Activated naive CD4-positive, alpha-beta T cell treated with anti-CD3 and anti-CD28 coated beads, Interleukin-2, amount 50 U/mL, for 24 hours (primary cell): ENCODE measurements at regions not wholly inside any gene's neighbourhood (a gene's known extent, or its start where the extent isn't known, plus 50 kb on each side); places are given as distances from the start of the nearest gene placed in this dataset.
"Not testable (repeated sequence)": the region's sequence is repeated elsewhere in the genome, so short reads cannot be mapped to it uniquely, and the experiment has no call there.

ENCODE experiments used
- H3K27ac Mint-ChIP-seq: one replicate; pipeline ENCODE4 v1.8.0; 2021; ENCODE audit warnings: mild to moderate bottlenecking, mixed read lengths
- H3K27me3 Mint-ChIP-seq: one replicate; pipeline ENCODE4 v1.8.0; 2021; ENCODE audit warnings: mixed read lengths
- H3K36me3 Mint-ChIP-seq: one replicate; pipeline ENCODE4 v1.8.0; 2021; ENCODE audit warnings: mixed read lengths
- H3K4me1 Mint-ChIP-seq: one replicate; pipeline ENCODE4 v1.8.0; 2021; ENCODE audit warnings: mixed read lengths
- H3K4me3 Mint-ChIP-seq: one replicate; pipeline ENCODE4 v1.8.0; 2021; ENCODE audit warnings: mild to moderate bottlenecking, mixed read lengths
- H3K9me3 Mint-ChIP-seq: one replicate; pipeline ENCODE4 v1.8.0; 2021; ENCODE audit warnings: mixed read lengths

DNA sequence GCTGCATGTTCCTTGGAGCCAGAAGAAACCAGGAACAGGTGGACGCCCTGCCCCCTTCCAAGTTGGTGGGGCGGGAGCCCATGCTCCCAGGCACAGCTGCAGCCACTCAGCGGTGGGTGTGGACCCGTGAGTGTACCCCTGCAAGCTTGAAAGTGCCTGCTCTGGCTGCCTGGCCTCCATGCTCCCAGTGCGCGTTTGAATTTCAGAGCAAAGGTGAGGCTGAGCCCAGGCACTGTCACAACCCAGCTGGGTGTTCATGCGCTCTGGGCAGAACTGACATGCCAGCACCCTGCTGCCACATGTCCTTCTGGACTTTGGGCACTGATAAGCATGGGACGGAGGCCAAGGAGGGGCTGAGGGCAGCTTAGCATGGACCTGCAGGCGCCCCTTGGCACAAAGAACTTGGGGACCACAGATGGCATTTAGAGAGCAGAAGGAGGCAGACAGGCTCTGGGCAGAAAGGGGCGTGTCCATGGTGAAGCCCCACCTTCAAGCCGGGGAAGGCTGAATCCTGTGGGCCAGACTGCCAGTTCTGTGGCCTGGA, 402.0 kb upstream of the NRG3 start:
- Mint-ChIP-seq H3K36me3 (no peaks in the 10 kb centered on the region), H3K27me3 (peaks cover 4% of the 10 kb centered on the region), H3K4me1 (no peaks in the 10 kb centered on the region), H3K9me3 (no peaks in the 10 kb centered on the region), H3K27ac (no peak overlapping the region), H3K4me3 (no peak overlapping the region)

DNA sequence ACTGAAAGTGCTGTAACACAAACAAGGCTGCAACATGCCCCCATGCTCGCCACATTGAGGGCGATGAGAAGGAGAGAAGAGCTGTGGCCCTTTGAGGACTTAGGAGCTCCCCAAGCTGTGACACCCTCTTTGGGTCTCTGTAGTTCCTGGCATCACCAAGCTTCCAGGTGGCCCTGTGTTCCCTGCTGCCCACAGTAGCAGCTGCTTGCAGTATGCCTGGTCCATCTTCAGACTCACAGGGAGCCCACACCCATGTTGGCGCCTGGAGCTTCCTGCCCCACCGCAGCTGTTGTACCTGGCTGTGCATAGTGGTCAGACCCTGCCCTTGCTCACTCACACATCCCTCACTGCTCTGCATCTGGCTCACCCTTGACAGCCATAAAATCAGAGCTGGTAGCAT, 401.2 kb upstream of the NRG3 start:
- H3K36me3 Mint-ChIP-seq: no peaks in the 10 kb centered on the region
- H3K4me3 Mint-ChIP-seq: no peak overlapping the region
- H3K27me3 Mint-ChIP-seq: peaks cover 4% of the 10 kb centered on the region
- H3K9me3 Mint-ChIP-seq: no peaks in the 10 kb centered on the region
- H3K4me1 Mint-ChIP-seq: no peaks in the 10 kb centered on the region
- H3K27ac Mint-ChIP-seq: no peak overlapping the region

DNA sequence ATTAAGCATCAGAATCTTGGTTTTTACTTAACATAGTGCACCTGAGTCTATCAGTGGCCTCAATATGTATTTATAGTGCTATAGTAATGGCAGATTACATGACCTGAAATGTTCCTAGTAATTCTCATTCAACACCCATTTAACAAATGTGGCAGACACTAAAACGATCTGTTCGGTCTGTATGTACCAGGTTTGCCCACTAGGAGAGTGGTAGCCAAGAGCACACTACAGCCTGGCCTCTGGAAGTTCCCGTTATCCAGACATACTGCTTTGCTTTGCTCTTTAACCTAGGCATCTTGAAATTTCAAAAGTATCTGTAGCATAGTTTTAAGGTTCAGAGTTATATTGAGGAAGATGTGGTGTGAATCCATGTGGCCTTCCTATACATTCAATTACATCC, 395.7 kb upstream of the NRG3 start:
- Mint-ChIP-seq H3K4me1 (no peaks in the 10 kb centered on the region), H3K27ac (no peak overlapping the region), H3K27me3 (no peaks in the 10 kb centered on the region), H3K36me3 (no peaks in the 10 kb centered on the region), H3K4me3 (no peak overlapping the region), H3K9me3 (no peaks in the 10 kb centered on the region)

DNA sequence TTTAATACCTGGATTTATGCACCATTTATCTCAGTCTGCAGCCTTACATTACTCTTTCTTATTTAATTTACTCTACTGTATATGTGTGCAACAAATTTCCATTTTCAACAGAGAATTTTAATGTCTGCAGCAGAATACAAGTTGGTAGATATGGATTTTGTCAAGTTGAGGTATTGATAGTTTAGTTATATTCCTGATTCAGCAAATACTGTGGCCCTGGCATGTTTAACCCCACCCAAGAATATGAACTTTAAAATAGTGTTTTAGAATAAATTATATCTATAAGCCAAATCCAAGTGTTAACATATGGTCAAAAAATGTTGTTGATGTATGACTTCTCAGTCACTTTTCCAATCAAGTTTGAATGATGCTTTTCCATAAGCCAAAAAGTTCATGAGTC, 378.4 kb upstream of the NRG3 start:
- H3K36me3 Mint-ChIP-seq: peaks cover 2% of the 10 kb centered on the region
- peaks cover 2% of the 10 kb centered on the region for H3K27me3 Mint-ChIP-seq
- H3K9me3 Mint-ChIP-seq: no peaks in the 10 kb centered on the region
- no peaks in the 10 kb centered on the region for H3K4me1 Mint-ChIP-seq
- no peak overlapping the region for H3K4me3 Mint-ChIP-seq
- no peak overlapping the region for H3K27ac Mint-ChIP-seq

DNA sequence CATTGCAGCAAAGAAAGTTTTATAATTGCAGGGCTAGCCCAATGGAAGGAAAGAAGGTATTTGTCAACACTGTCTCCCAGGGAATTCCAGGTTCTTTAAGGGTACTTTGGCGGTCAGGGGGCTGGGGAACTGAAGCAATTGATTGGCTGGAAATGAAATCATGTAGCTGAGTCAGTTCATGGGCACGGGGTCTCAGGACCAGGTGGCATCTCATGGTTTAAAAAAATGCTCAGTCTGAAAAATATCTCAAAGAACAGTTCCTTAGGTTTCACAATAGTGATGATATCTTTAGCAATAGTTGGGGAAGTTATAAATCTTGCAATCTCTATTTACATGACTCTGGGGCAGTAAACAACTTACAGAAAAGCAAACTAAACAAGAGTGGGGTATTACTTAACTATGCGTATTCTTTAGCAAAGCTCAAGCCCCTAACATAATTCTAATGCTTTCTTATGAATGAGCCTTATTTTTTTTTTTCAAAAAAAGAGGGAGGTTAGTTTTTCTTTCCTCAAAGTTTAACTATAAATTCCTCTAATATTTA, 376.9 kb upstream of the NRG3 start:
- Mint-ChIP-seq H3K4me1 (no peaks in the 10 kb centered on the region), H3K27me3 (no peaks in the 10 kb centered on the region), H3K4me3 (no peak overlapping the region), H3K36me3 (peaks cover 2% of the 10 kb centered on the region), H3K27ac (no peak overlapping the region), H3K9me3 (no peaks in the 10 kb centered on the region)

DNA sequence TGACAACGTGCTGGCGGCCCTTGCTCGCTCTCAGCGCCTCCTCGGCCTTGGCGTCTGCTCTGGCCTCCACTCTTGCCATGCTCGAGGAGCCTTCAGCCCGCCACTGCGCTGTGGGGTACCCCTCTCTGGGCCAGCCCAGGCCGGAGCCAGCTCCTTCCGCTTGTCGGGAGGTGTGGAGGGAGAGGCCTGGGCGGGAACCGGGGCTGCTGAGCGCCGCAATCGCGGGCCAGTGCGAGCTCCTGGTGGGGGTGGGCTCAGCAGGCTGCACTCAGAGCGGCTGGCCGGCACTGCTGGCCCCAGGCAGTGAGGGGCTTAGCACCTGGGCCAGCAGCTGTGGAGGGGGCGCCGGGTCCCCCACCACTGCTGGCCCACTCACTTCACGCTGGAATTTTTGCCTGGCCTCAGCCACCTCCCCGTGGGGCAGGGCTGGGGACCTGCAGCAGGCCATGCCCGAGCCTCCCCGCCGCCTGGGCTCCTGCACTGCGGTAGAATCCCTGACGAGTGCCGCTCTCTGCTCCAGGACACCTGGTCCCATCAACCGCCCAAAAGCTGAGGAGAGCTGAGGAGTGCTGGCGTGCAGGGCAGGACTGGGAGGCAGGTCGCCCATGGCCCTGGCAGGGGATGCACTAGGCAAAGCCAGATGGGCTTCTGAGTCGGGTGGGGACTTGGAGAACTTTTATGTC, 372.2 kb upstream of the NRG3 start:
- H3K9me3 Mint-ChIP-seq: no peaks in the 10 kb centered on the region
- H3K4me3 Mint-ChIP-seq: no peak overlapping the region
- H3K36me3 Mint-ChIP-seq: peaks cover 2% of the 10 kb centered on the region
- H3K27ac Mint-ChIP-seq: no peak overlapping the region
- H3K4me1 Mint-ChIP-seq: no peaks in the 10 kb centered on the region
- H3K27me3 Mint-ChIP-seq: no peaks in the 10 kb centered on the region

DNA sequence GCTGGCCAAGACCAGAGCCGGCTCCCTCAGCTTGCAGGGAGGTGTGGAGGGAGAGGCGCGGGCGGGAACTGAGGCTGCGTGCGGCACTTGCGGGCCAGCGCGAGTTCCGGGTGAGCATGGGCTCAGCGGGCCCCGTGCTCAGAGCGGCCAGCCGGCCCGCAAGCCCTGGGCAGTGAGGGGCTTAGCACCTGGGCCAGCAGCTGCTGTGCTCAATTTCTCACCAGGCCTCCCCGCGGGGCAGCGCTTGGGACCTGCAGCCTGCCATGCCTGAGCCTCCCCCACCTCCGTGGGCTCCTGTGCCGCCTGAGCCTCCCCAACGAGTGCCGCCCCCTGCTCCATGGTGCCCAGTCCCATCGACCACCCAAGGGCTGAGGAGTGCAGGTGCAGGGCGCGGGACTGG, 369.2 kb upstream of the NRG3 start:
- H3K27ac Mint-ChIP-seq, H3K4me1 Mint-ChIP-seq, H3K4me3 Mint-ChIP-seq, H3K36me3 Mint-ChIP-seq, H3K27me3 Mint-ChIP-seq, H3K9me3 Mint-ChIP-seq: not testable (repeated sequence)

DNA sequence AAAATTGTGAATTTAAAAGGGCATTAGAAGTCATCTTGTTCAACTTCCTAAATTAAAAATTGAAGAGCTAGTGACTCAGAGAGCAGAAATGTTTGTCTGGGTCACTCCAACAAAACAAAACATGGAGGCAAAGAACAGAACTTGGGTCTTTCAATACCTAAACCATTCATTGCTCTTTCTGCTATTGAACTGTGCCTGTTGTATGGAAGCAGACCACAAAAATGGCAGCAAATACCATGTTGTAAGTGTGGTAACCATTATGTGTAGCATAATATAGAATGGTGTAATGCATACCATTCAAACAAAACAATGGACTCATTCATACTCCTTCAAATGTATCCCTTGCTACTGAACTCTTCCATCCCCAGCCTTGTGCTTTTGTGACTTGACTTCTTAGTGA, 360.2 kb upstream of the NRG3 start:
- Mint-ChIP-seq H3K4me3 (no peak overlapping the region), H3K36me3 (peaks cover 3% of the 10 kb centered on the region), H3K27me3 (peaks cover 2% of the 10 kb centered on the region), H3K9me3 (peaks cover 7% of the 10 kb centered on the region), H3K4me1 (no peaks in the 10 kb centered on the region), H3K27ac (no peak overlapping the region)

DNA sequence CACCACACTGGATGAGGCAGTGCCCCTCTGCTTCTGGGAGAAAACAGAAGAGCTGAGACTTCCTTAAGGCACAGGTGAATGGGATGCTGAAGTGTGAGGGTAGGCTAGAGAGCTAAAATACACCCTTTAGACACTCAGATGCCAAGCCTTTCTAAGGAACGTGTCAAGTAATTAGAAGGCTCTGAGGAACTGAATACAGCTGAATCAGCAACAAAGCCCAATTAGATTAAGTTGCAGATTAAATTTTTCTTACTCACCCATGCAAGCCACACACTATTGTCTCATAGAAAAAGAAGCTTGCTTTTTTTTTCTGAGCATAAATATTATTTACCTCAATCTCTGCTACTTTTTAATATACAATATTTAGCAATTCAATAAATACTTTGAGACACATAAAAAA, 354.3 kb upstream of the NRG3 start:
- Mint-ChIP-seq H3K4me1 (no peaks in the 10 kb centered on the region), H3K27ac (no peak overlapping the region), H3K4me3 (no peak overlapping the region), H3K27me3 (peaks cover 2% of the 10 kb centered on the region), H3K9me3 (no peaks in the 10 kb centered on the region), H3K36me3 (no peaks in the 10 kb centered on the region)

DNA sequence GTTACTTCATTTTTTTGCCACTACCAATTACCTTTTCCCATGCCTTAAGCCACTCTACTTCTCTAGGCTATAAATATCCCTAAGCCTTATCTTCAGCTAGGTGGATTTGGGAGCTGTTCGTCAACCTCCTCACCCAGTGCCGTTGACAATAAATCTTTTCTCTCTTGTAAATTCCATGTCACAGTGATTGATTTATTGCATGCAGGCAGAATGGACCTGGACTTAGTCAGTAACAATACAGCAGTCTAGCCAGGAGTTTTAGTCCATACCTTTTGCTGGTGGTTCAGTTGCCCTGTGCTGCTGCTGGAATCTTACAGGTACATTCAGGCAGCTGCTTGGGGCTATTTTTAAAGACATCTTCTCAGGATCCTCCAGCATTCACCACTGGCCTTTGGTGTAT, 350.5 kb upstream of the NRG3 start:
- Mint-ChIP-seq H3K4me1 (no peaks in the 10 kb centered on the region), H3K9me3 (no peaks in the 10 kb centered on the region), H3K36me3 (no peaks in the 10 kb centered on the region), H3K27ac (no peak overlapping the region), H3K4me3 (no peak overlapping the region), H3K27me3 (peaks cover under 1% of the 10 kb centered on the region)

DNA sequence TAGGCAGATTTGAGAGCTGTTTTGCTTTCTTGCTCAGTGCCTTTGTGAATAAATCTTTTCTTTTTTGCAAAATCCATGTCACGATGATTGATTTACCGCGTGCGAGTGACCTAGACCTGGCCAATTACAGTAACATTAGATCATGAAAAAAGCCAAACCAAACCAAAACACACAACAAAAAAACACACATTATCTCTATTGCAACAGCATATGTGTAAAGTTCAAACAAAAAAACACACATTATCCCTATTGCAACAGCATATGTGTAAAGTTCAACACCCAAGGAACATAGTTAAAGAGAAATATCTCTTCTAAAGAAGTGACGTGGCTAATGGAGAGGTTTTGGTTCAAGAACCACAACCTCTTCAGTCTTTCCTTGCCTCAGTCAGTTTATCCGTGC, 342.6 kb upstream of the NRG3 start:
- H3K4me1 Mint-ChIP-seq: no peaks in the 10 kb centered on the region
- no peak overlapping the region for H3K27ac Mint-ChIP-seq
- H3K36me3 Mint-ChIP-seq: no peaks in the 10 kb centered on the region
- H3K9me3 Mint-ChIP-seq: peaks cover 4% of the 10 kb centered on the region
- no peak overlapping the region for H3K4me3 Mint-ChIP-seq
- H3K27me3 Mint-ChIP-seq: no peaks in the 10 kb centered on the region

DNA sequence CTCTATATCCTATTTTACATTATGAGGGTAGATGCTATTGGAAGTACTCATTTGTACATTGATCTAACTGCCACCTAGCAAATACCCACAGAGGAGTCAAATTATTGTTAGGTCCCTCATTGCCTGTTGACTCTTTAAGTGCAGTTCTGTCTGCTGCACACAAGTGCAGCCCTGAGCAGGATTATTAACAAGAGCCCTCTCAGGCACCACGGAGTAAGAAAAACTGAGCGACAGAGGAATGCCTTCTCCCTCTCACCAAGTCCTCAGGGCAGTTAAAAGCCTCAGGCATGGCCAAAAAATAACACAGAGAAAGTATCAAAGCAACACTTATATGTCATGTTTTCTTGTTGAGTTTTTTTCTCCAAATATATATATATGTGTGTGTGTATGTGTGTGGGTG, 340.0 kb upstream of the NRG3 start:
- H3K27ac Mint-ChIP-seq: no peak overlapping the region
- peaks cover 2% of the 10 kb centered on the region for H3K36me3 Mint-ChIP-seq
- H3K27me3 Mint-ChIP-seq: peaks cover 2% of the 10 kb centered on the region
- H3K4me3 Mint-ChIP-seq: no peak overlapping the region
- peaks cover 11% of the 10 kb centered on the region for H3K9me3 Mint-ChIP-seq
- no peaks in the 10 kb centered on the region for H3K4me1 Mint-ChIP-seq

DNA sequence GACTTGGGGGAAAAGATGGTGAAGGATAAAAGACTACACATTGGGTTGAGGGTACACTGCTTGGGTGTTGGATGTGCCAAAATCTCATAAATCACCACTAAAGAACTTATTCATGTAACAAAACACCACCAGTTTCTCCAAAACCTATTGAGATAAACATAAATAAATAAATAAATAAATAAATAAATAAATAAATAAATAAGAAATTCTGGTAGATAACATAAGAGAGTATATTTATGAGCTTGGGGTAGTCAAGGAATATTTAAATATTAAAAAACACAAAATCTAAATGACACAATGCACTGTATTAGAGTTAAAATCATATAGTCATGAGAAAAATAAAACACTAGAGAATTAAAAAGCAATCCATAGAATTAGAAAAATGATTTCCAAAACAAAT, 333.5 kb upstream of the NRG3 start:
- peaks cover 2% of the 10 kb centered on the region for H3K36me3 Mint-ChIP-seq
- peaks cover 2% of the 10 kb centered on the region for H3K27me3 Mint-ChIP-seq
- H3K27ac Mint-ChIP-seq: no peak overlapping the region
- H3K4me1 Mint-ChIP-seq: no peaks in the 10 kb centered on the region
- no peak overlapping the region for H3K4me3 Mint-ChIP-seq
- peaks cover 11% of the 10 kb centered on the region for H3K9me3 Mint-ChIP-seq

DNA sequence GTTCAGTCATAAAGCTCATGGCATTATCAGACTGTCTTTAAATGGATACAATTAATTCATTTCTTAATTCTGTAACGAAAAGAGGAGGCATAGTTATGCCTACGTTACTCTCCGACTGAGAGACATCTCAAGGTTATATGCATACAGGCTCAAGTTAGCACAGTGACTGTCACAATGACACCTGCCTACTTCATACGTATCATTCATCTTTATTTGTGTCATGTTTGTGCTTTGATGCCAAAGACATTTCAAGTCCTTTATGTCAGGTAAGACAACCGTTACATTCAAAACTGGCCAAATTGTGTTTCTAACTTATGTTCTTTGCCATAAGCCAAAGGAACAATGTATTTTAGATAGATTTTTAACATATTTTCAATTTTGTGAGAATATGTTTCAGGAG, 328.8 kb upstream of the NRG3 start:
- H3K27me3 Mint-ChIP-seq: no peaks in the 10 kb centered on the region
- H3K4me1 Mint-ChIP-seq: no peaks in the 10 kb centered on the region
- no peak overlapping the region for H3K27ac Mint-ChIP-seq
- H3K36me3 Mint-ChIP-seq: no peaks in the 10 kb centered on the region
- H3K9me3 Mint-ChIP-seq: peaks cover 14% of the 10 kb centered on the region
- no peak overlapping the region for H3K4me3 Mint-ChIP-seq

DNA sequence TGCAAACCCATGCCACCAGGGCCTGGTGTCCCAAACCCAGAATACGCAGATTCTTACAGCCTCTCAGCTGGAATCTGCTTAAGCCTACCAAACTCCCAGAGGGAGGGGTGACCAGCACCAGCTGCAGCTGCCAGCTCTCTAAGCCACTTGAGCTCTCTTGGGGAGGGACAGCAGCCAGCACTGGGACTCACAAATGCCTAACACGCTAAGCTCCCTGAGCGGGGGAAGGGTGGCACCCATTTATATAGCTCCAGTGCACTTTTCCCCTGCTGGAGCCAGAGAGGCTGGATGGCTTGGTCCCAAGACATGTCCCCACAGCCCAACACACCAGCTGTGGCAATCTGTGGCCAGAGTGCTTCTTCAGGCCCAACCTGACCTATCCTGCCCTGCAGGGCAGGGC, 326.8 kb upstream of the NRG3 start:
- H3K4me1 Mint-ChIP-seq: no peaks in the 10 kb centered on the region
- no peak overlapping the region for H3K27ac Mint-ChIP-seq
- H3K36me3 Mint-ChIP-seq: no peaks in the 10 kb centered on the region
- no peaks in the 10 kb centered on the region for H3K27me3 Mint-ChIP-seq
- peaks cover 14% of the 10 kb centered on the region for H3K9me3 Mint-ChIP-seq
- no peak overlapping the region for H3K4me3 Mint-ChIP-seq

DNA sequence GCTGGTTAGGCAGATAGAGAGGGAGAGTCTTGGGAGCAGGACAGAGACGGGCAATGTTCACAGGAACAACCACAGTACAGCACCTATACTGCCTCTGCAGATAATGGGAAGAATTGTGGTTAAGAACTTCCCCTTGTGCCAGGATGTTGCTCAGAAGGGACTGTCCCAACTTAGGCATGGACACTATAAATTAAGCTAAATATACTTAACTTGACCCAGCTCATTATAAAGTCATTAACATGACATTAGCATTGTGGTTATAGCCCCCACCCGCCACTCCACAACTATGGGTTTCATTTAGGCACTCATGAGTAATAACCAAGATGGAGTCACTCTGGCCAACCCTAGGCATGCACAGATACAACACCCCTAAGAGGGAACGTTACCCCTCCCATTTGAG, 310.9 kb upstream of the NRG3 start:
- Mint-ChIP-seq H3K9me3 (peaks cover 11% of the 10 kb centered on the region), H3K36me3 (no peaks in the 10 kb centered on the region), H3K4me3 (no peak overlapping the region), H3K4me1 (no peaks in the 10 kb centered on the region), H3K27me3 (no peaks in the 10 kb centered on the region), H3K27ac (no peak overlapping the region)

DNA sequence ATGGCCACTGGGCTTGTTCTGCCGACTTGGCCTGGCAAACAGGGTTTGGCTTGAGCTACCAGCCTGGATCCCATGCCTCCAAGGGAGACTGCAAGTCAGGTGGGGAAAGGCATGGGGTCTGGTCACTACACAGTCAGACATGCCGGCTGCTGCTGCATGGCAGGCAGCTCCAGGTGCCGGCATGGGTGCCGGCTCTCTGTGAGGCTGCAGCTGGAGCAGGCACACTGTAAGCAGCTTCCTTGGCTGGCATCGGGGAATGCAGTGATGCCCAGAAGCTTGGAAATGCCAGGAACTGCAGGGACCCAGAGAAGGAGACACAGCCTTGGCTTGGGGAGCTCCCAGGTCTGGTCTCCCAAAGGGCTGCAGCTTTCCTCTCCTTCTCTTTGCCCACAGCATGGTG, 305.5 kb upstream of the NRG3 start:
- no peak overlapping the region for H3K27ac Mint-ChIP-seq
- no peaks in the 10 kb centered on the region for H3K4me1 Mint-ChIP-seq
- H3K27me3 Mint-ChIP-seq: no peaks in the 10 kb centered on the region
- H3K4me3 Mint-ChIP-seq: no peak overlapping the region
- no peaks in the 10 kb centered on the region for H3K36me3 Mint-ChIP-seq
- no peaks in the 10 kb centered on the region for H3K9me3 Mint-ChIP-seq
